ENCODE measurements at regions not wholly inside any gene's neighbourhood (a gene's known extent, or its start where the extent isn't known, plus 50 kb on each side); places are given as distances from the start of the nearest gene placed in this dataset.
"Not testable (repeated sequence)": the region's sequence is repeated elsewhere in the genome, so short reads cannot be mapped to it uniquely, and the experiment has no call there.

- DNase-seq (ENCODE audit: low read depth), result no peak
Measured at GRCh38 chr5:113652161-113652560, 138.7 kb downstream of the YTHDC2 start.

- no peak for DNase-seq (ENCODE audit: low read depth)
Measured at GRCh38 chr5:113654828-113655227, 141.3 kb downstream of the YTHDC2 start.

- DNase-seq (ENCODE audit: low read depth), result no peak
Measured at GRCh38 chr5:113660206-113660605, 146.7 kb downstream of the YTHDC2 start.

GRCh38 chr5:113660706-113661250, 147.3 kb downstream of the YTHDC2 start:
- DNase-seq (ENCODE audit: low read depth), result no peak

DNA sequence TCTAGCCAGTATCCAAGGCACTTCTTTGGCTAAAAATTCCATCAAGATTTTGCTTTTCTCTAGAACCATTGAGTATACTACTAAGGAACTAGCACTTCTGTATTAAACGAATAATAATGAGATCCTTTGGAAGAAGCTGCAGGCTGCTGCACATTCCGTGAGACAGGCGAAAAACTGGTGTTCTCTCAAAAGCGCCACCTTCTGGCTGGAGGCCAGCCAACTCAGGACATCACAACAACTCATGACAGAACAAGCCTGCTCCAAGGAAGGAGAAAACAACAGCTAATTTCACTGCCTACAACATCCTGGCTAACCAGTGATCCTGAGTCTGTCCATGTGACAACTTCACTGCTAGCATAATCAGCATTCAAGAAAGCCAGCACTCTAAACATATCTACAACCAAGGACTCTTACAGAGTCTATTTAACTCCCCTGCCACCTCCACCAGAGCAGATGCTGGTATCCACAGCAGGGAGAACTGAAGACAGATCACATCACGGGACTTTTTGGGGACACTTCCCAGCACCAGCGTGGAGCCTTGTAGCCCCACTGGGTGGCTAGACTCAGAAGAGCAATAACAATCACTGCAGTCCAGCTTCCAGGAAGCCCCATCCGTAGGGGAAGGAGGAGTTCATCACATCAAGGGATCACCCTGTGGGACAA, 150.5 kb downstream of the YTHDC2 start:
- DNase-seq (ENCODE audit: low read depth), result peak; percentile 50

DNA sequence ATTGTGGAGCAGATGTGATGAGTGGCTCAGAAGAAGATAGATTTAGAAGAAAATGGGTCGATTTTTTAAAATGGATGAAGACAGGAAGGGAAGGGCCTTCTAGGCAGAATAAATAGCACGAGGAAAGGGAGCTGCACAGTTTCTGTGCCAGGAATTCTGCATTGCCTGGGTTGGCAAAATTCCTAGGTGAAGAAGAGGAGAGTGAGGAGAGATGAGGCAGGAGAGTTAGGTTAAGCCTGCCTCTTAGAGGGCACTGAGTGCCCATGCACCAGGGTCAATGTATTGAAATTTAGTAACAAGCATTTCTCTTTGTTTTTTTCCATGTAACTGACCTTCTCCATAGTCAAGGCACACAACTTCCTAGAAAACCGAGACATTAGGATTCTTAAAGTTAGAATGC, 159.5 kb downstream of the YTHDC2 start:
- no peak for DNase-seq (ENCODE audit: low read depth)

GRCh38 chr5:113675166-113675565, 161.7 kb downstream of the YTHDC2 start:
- no peak for DNase-seq (ENCODE audit: low read depth)

DNA sequence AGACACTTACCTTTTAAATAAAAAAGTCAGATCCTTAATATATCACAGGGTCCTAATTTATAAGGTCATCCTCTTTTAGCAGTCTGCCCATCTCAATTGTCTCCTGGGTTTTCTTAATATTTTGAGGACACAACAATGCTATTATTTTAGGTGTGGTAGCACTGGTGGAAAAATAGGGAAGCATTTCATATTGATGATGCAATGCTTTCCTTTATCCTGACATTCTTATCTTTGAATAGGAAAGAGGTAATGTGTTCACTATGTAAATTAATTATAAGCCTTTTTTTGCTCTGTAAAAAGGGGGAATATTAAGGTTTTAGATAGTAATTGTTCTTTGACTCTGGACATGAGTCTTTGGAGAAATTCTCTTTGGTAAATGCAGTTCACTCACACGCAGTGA, 164.7 kb downstream of the YTHDC2 start:
- DNase-seq (ENCODE audit: low read depth), result no peak

DNA sequence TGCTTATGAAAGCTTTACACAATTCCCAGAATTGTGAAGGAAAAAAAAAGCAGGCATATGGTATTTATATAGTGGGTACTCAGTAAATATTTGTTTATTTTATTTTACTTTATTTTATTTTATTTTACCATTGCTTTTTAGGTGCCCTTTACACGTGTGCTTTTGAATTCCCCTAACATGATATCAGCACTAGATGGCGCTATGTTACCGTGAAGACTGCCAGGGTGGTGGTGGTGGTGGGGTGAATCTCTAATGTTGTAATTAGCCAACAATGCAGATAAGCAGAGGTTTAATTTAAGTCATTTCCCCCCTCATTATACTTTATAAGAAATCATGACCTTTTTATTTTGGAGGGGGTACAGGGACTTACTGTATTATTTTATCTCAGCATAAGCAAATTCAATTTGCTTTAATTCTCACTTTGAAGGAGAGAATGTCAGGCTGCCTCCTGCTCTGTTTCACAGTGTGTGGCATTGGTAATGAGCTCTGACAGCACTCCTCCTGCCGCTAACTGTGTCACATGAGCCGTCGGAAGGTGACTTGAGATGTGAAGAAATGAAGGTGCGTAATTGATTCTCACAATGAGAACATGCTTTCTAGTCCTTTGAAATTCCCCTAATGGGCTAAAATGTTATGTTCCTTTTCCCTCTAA, 165.6 kb downstream of the YTHDC2 start:
- peak; percentile 39 for DNase-seq (ENCODE audit: low read depth)

DNA sequence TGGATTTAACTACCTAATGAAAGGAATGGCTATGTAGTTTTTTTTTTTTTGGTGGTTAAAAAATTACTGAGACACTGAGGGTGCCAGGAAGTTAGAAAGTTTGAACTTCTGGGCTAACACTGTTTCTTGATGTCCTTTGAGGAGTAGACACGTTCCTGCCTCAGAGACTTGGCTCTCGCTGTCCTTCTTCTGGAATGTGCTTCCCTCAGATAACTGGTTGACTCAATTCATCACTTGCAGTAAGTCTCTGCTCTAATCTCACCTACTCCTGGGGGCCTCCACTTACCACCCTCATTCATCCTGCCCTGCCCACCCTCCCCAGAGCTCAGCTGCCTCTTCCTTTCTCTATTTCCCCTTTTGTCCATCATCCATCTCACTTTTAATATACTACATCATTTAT, 167.0 kb downstream of the YTHDC2 start:
- no peak for DNase-seq (ENCODE audit: low read depth)

- no peak for DNase-seq (ENCODE audit: low read depth)
Measured at GRCh38 chr5:113682497-113683136, 169.1 kb downstream of the YTHDC2 start.

DNA sequence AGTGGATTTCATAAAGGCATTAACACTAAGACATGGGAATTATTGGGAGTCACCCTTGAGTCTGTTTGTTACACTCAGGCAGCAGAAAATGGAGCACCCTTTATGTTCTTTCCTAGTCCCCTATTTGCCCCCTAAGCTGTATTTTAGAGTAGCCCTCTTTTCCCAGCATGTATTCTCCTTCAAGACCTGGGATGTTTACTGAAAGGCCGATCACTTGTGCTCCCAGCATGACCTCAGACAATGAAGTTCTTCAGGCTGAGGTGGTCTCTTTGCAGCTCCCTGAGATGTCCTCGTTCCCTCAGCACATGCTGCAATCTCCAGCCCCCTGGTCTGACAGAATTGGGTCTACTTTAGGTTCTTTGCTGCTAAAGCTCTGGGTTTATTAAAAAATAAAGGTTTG, 169.7 kb downstream of the YTHDC2 start:
- no peak for DNase-seq (ENCODE audit: low read depth)

GRCh38 chr5:113686599-113686998, 173.1 kb downstream of the YTHDC2 start:
- DNase-seq (ENCODE audit: low read depth), result no peak

DNA sequence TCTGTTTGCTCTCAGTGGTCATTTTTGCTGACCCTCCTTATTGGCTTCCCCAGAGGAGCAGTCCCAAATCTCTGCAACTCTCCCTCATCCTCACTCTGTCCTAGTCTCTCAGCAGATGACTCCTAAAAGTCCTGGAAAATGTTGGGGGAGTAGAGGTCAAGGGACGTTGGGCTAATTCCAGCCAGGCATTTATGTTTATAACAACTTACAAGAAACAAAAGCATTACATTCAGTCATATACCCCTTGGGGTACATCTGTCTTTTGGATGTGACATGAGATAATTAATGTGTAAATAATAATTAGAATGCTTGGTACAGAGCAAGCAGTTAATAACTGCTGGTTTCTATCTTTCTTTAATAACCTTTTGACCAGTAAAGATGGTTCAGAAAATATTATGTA, 176.2 kb downstream of the YTHDC2 start:
- DNase-seq (ENCODE audit: low read depth), result no peak

- no peak for DNase-seq (ENCODE audit: low read depth)
Measured at GRCh38 chr5:113692466-113692865, 179.0 kb downstream of the YTHDC2 start.

GRCh38 chr5:113692891-113693457, 179.5 kb downstream of the YTHDC2 start:
- no peak for DNase-seq (ENCODE audit: low read depth)

DNA sequence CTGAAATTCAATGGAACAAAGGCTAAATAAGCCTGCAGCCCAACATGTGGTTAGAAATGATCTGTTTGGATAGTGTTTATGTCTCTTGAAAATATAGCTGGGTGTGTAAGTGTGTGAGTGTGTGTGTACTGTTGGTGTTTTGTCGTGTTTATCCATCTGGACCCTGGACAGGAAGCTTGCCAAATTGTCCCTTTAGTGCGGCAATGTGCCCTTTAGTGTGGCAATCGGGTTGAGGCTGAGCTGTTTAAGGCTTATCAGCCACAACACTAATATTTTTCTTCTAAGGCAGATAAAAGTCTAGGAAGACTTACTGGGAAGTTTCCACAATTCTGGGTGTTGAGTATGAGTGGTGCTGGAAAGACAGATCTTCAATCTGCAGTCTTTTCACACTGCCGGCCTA, 180.2 kb downstream of the YTHDC2 start:
- DNase-seq (ENCODE audit: low read depth), result no peak

DNA sequence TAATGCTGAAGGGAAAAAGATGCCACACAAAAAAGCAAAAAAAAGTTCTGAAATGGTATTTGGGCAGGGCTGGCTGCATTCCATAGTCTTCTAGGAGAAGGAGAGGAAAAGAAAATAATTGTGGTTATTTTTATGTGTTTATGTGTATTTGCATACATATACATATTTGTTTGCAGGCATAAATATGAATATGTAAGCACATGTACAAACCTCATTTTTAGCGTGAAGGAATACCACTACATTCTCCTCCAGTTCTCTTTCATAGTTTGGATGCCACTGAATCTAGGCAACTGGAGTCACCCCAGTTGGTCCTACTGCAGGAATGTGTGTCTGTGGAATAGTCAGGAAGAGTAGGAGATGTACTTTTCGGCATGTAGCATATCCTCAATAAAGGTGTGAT, 181.1 kb downstream of the YTHDC2 start:
- DNase-seq (ENCODE audit: low read depth), result no peak

DNA sequence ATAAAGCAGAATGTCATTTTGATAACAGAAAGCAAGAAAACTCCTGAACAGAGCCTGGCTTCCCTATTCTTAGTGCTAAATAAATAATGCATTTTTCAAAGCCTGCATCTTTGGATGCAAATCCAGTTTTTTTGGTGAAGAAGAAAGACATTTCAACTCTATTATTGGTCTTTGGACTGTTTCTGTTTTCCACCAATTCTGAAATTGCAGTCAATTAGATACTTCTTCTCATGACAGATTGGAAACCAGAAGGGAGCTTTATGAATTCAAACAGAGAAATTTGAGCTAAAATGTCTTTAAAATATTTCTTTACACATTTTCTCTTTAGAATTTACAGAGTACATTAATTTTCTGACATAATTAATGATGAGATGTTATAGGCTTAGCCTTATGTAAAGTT, 189.8 kb downstream of the YTHDC2 start:
- DNase-seq (ENCODE audit: low read depth), result no peak

- no peak for DNase-seq (ENCODE audit: low read depth)
Measured at GRCh38 chr5:113705657-113706056, 192.2 kb downstream of the YTHDC2 start.

- DNase-seq (ENCODE audit: low read depth), result no peak
Measured at GRCh38 chr5:113713051-113713450, 199.6 kb downstream of the YTHDC2 start.

DNA sequence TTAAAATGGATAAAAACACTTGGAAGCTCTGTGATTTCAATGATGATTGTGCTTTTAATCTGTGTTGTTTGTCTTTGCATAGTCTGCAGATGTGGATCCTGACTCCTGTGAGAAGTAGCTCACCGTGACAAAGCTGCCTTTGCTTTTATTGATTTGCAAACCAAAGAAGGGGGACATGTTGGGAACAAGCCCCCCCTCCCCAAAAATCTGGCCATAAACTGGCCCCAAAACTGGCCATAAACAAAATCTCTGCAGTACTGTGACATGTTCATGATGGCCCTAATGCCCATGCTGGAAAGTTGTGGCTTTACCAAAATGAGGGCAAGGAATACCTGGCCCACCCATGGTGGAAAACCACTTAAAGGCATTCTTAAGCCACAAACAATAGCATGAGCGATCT, 202.4 kb downstream of the YTHDC2 start:
- DNase-seq (ENCODE audit: low read depth), result not testable (repeated sequence)

GRCh38 chr5:113719549-113719948, 206.1 kb downstream of the YTHDC2 start:
- DNase-seq (ENCODE audit: low read depth), result no peak

Data from LHCN-M2 (cell line).